K562 (cell line): ENCODE measurements at regions not wholly inside any gene's neighbourhood (a gene's known extent, or its start where the extent isn't known, plus 50 kb on each side); places are given as distances from the start of the nearest gene placed in this dataset.

ENCODE experiments used
- CBFB ChIP-seq: sonication (generic); formaldehyde crosslinking; IDR thresholded peaks from 2 replicates; pipeline ENCODE4 v1.4.0; 2020; ENCODE audit warnings: mild to moderate bottlenecking, missing genetic modification reagents
- MAX ChIP-seq: sonication (generic); formaldehyde crosslinking; IDR thresholded peaks from 2 replicates; pipeline ENCODE4 v1.9.0; 2022; ENCODE audit warnings: mild to moderate bottlenecking, missing genetic modification reagents
- POLR2A ChIP-seq: fragments of 450-650 bp; conservative IDR thresholded peaks from 2 replicates; pipeline ENCODE4 v1.6.1; 2016
- SIX5 ChIP-seq, 2 experiments: IDR thresholded peaks; 2 replicates each; pipeline ENCODE4 v1.6.1; 2011; ENCODE audit warnings: low read length in 2 of 2, borderline replicate concordance in 1 of 2, low read depth in 1 of 2, mild to moderate bottlenecking in 1 of 2, moderate library complexity in 1 of 2; ENCODE audit not compliant: insufficient read depth in 1 of 2
- SP1 ChIP-seq: sonication (generic); formaldehyde crosslinking; IDR thresholded peaks from 2 replicates; pipeline ENCODE4 v1.8.1; 2022; ENCODE audit warnings: mild to moderate bottlenecking, missing genetic modification reagents
- THRA ChIP-seq: fragments of 450-650 bp; IDR thresholded peaks from 2 replicates; pipeline ENCODE4 v1.6.1; 2017; ENCODE audit warnings: mild to moderate bottlenecking, moderate library complexity
- XRCC4 ChIP-seq: IDR thresholded peaks from one replicate; pipeline ENCODE4 v1.6.1; 2011; ENCODE audit not compliant: insufficient read depth, insufficient read length; ENCODE audit errors: extremely low read depth
- TF ChIP-seq, protein P1 (sequence below): fragments of 250-450 bp; sonication (Bioruptor Pico); IDR thresholded peaks from 2 replicates; pipeline ENCODE4 v1.5.0; 2021; ENCODE audit warnings: mild to moderate bottlenecking, borderline replicate concordance
- TF ChIP-seq, protein P2 (sequence below): fragments of 450-650 bp; IDR thresholded peaks from 2 replicates; pipeline ENCODE4 v1.6.1; 2016; ENCODE audit warnings: mild to moderate bottlenecking
- TF ChIP-seq, protein P3 (sequence below): sonication (generic); formaldehyde crosslinking; IDR thresholded peaks from 2 replicates; pipeline ENCODE4 v1.8.1; 2022; ENCODE audit warnings: missing genetic modification reagents

- TF ChIP-seq SP1 (CRISPR knock-in tag) (no peak), MAX (CRISPR knock-in tag) (no peak), SIX5 (IDR thresholded peaks at IDR 0.05; ENCODE audit: borderline replicate concordance in 1 of 2, insufficient read depth in 1 of 2, low read depth in 1 of 2, low read length in 2 of 2) (no peak), THRA (no peak), CBFB (CRISPR knock-in tag) (no peak), XRCC4 (no peak), POLR2A (no peak)
- TF ChIP-seq, protein P1, sequence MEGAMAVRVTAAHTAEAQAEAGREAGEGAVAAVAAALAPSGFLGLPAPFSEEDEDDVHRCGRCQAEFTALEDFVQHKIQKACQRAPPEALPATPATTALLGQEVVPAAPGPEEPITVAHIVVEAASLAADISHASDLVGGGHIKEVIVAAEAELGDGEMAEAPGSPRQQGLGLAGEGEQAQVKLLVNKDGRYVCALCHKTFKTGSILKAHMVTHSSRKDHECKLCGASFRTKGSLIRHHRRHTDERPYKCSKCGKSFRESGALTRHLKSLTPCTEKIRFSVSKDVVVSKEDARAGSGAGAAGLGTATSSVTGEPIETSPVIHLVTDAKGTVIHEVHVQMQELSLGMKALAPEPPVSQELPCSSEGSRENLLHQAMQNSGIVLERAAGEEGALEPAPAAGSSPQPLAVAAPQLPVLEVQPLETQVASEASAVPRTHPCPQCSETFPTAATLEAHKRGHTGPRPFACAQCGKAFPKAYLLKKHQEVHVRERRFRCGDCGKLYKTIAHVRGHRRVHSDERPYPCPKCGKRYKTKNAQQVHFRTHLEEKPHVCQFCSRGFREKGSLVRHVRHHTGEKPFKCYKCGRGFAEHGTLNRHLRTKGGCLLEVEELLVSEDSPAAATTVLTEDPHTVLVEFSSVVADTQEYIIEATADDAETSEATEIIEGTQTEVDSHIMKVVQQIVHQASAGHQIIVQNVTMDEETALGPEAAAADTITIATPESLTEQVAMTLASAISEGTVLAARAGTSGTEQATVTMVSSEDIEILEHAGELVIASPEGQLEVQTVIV (CRISPR knock-in tag), result no peak
- TF ChIP-seq, protein P2, sequence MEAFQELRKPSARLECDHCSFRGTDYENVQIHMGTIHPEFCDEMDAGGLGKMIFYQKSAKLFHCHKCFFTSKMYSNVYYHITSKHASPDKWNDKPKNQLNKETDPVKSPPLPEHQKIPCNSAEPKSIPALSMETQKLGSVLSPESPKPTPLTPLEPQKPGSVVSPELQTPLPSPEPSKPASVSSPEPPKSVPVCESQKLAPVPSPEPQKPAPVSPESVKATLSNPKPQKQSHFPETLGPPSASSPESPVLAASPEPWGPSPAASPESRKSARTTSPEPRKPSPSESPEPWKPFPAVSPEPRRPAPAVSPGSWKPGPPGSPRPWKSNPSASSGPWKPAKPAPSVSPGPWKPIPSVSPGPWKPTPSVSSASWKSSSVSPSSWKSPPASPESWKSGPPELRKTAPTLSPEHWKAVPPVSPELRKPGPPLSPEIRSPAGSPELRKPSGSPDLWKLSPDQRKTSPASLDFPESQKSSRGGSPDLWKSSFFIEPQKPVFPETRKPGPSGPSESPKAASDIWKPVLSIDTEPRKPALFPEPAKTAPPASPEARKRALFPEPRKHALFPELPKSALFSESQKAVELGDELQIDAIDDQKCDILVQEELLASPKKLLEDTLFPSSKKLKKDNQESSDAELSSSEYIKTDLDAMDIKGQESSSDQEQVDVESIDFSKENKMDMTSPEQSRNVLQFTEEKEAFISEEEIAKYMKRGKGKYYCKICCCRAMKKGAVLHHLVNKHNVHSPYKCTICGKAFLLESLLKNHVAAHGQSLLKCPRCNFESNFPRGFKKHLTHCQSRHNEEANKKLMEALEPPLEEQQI, result no peak
- TF ChIP-seq, protein P3, sequence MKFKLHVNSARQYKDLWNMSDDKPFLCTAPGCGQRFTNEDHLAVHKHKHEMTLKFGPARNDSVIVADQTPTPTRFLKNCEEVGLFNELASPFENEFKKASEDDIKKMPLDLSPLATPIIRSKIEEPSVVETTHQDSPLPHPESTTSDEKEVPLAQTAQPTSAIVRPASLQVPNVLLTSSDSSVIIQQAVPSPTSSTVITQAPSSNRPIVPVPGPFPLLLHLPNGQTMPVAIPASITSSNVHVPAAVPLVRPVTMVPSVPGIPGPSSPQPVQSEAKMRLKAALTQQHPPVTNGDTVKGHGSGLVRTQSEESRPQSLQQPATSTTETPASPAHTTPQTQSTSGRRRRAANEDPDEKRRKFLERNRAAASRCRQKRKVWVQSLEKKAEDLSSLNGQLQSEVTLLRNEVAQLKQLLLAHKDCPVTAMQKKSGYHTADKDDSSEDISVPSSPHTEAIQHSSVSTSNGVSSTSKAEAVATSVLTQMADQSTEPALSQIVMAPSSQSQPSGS (CRISPR knock-in tag), result no peak
Measured at GRCh38 chr7:50960621-50961310, 178.1 kb upstream of the GRB10 start.
